NCI-H345 treated with DMSO at 0.1 percent for 48 hours (cell line): ENCODE measurements at regions not wholly inside any gene's neighbourhood (a gene's known extent, or its start where the extent isn't known, plus 50 kb on each side); places are given as distances from the start of the nearest gene placed in this dataset.
"Not testable (repeated sequence)": the region's sequence is repeated elsewhere in the genome, so short reads cannot be mapped to it uniquely, and the experiment has no call there.

Experiments used
- DNase-seq: peaks from one replicate; lab custom pipeline; 2025; ENCODE audit not compliant: unreplicated experiment; lab: John Stamatoyannopoulos, UW

DNA sequence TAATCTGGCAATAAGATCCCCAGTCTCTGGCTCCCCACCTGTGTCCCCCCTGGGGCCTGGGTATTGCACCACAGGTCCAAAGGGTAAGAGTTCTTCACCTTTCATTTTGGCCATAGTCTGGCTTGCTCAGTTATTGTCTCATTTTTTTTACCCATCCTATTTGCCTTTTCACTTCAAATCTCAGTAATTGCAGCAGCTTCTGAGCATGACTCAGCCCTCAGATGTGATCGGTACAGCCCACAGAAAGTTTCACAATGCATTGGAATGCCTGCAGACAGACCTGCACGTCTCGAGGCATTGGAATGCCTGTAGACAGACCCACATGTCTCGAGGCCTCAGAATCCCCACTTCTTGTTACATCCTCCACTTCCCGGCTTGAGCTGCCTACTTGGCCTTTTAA is 173.6 kb downstream of the NUFIP1 start:
- DNase-seq: no peak

DNA sequence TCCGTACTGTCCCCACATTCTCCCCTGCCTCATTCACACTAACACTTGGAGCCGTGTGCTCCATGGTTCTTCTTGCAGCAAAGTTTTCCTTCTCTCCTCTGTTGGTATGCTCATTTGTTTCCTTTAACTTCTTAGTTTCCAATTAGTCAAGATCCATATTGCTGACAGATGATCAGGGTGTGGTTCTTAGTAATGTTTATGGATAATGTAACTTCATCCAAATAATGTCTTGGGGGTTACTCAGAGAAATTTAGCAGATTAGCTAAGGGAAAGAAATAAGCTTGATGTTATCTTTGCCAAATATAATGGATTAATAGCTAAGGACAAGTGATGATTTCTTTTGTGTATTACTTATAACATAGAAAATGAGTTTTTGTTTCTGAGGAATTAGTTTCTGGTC is 174.4 kb downstream of the NUFIP1 start:
- DNase-seq: no peak

DNA sequence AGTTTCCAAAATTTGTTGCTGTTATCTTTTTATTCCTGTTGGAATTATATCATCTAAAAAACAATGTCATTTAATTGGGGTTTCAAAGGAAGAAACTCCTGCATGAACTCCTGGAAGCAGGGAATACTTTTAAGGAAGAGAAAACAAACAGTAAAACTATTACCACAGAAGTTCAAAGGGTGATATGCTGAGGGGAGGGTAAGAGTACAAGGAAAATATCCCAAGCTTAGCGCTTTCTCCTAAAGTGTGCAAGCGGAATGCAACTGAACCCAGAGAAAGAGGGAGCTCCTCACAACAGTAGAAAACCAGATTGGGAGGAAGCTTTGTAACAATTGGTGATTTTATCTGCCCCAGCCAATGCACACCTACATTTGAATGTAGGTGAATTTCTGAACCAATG is 175.1 kb downstream of the NUFIP1 start:
- no peak for DNase-seq

DNA sequence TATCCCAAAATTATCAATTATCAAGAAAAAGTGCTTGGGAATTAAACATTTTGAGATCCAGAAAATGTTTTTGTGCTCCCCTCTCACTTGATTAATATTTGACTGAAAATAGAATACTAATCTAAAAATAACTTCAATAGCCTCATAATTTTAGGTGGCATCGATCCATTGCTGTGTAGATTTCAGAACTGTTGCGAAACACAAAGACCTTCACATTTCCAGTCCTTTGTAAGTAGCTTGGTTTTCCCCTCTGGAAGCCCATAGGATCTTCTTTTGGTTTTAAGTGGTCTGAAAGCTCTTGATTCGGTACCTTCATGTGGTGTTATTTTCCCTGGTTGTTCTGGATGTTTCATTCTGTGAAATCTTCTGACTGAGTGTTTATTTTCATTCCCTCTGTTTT is 176.5 kb downstream of the NUFIP1 start:
- DNase-seq: no peak

DNA sequence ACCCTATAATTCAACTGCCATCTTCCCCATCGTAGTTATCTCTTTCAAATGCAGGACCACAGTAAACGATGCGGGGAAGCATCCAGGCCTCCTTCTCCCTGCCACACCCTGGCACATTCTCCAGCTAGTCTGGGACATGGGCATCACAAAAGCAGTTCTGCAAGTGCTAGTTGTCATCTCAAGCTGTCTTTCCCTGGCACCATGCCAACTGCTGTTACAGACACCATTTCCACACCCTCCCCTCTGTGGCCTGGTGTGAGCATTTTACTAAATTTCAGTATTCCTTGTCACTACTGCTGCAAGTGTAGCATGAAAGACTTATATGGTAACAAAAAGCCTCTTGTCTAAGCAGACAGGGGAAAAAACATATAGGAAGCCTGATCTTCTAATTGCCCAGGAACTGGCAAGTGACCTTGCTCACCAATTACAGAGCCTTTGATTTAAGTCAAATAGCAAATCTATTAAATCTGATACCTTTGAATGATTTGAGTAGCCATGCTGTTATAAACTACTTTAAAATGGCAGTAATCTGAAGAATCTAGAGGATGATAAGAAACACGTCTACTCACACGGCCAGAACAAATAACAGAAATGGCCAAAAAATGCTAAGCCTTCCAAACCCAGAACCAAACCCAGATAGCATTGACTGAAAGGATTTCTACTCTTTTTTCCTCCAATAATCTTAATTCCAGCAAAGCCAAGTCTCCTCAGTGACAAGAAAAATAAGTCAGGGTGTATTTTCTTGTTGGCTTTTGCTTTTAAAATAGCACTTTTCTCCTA is 179.0 kb downstream of the NUFIP1 start:
- DNase-seq: peak; percentile 47

DNA sequence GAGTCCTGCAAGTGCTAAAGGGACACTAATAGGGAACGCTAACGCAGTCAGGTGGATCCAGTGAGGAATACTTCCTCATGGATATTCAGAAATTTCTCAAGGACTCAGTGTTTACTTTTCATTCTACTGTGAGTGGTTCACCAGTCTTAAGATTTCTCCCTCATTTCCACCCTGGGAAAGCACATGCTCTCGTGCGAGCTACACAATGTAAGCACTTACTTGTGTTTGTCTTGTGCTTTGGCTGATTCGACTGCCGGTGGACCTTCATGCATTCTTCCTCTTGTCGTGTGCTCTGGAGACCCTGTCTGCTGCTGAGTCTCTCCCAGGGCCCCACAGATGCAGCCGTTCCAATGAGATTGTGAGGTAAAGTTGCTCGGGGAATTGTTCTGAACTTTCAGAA is 180.1 kb downstream of the NUFIP1 start:
- no peak for DNase-seq

DNA sequence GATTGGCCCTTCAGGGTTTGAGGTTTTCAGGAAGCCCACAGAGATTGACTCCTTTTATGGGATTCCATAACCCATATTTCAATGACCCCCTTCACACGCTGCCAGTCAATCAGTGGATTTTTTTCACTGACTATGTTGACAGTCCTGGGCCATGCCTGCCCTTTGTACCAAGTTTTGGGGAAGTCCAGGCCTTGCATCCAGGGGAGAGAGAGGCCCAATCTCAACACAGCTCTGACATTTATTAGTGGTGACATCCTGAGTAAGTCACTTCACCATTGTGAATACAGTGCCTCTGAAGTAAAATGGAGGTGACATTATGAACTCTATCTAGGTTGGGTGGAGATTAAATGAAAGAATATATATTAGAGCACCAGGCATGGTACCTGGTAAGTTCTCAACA is 181.1 kb downstream of the NUFIP1 start:
- no peak for DNase-seq

DNA sequence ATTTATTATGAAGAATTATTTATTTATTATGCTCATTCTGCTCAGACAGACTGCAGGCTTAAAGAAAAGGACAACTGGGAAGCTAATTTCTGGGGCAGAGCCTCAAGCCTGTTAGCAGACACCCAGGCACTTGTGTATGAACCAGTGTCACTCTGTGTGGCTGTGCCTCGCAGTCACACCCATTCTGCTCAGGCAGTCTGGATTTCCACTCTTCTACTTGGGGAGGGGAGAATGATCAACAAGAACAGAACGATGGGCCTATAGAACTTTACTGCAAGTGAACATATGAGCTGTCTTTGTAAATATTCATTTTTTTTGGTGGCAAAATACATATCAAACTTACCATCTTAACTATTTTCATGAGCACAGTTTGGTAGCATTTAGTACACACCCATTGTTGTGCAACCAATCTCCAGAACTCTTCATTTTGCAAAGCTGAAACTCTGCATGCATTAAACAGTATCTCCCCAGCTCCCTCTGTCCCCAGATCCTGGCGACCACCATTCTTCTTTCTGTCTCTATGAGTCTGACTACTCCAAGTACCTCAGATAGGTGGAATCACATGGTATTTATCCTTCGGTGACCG is 181.7 kb downstream of the NUFIP1 start:
- DNase-seq: no peak

DNA sequence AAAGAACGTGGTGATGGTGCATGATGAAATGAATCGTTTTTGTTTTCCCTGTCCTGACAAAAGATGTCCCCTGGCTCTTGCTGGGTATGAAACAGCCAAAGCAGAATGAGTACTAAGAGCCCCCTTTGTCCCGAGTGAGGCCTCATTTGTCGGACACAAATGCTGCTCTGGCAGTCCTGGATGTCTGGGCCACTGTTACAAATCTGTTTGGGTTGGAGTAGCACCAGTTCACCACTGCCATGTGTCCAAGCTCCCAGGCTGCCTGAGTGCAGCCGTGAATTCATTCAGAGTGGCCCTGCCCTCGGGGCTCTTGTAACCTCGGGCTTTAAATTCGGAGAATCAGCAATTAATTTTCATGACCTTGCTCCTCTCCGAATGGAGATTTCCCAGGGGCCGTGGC is 182.4 kb downstream of the NUFIP1 start:
- no peak for DNase-seq

DNA sequence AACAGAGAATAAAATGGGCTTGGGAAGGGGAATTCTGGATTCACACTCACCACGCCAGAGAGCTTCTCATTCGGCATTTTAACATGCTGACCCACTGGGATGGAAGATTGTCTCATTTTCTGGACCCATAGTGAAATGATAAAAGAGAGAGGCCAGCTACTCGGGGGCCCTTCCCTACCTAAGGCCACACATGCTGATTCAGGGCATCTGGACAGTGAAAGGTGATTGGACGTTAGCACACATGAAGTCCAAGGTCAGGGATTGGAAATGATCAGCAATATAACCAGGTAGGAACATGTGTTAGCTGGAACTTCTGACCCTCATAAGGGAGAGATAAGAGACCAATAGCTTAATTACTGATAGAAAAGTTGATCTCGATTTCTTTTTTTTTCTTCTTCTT is 183.7 kb downstream of the NUFIP1 start:
- no peak for DNase-seq

DNA sequence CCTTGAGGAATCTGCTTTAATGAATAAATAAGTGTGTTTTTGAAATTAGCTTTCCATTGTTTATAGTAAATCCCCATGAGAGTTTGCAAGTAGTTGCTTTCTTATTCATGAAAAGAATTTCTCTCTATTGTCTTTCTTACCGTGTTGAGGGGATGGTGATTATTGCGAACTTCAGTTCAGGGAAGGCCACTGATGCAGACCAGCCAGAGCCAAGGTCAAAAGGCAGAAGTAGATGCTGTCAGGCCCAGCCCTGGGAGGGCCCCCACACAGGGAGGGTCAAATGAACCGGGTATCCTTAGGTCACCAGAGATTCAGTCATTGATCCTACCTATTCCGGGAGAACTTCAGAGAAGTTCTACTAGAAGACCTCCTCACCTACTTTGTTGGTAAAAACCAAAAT is 185.9 kb downstream of the NUFIP1 start:
- DNase-seq: no peak

DNA sequence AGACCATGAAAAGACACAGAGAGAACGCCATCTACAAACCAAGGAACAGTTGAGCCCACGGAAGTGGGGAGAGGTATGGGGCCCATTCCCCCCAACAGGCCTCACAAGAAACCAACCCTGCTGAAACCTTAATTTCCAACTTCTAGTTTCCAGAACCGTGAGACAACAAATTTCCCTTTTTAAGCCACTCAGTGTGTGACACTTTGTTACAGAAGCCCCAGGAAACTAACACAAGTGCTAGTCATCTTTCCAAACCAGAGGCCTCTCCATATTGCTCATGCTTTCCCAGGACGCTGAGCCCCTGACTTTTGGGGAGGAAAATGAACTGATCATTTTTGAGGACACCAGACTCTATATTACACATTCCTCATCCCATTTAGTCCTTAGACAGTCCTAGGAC is 186.8 kb downstream of the NUFIP1 start:
- no peak for DNase-seq

DNA sequence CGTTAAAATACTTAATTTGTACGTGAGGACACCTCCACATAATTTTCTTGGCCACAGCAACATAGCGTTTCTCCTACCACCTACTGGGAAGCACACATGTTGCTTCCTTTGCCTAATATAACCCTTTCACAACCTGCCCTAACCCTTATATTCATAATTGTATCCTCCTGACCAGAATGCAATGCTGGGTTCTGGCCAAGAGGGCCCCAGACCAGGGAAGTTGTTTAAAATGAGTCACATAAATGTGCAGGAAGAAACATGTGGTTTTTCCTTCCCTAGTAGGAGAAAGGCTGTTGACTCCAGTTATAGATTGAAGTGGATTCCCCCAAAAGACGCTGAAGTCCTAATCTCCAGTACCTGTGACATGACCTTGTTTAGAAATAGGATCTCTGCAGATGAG is 187.3 kb downstream of the NUFIP1 start:
- no peak for DNase-seq

DNA sequence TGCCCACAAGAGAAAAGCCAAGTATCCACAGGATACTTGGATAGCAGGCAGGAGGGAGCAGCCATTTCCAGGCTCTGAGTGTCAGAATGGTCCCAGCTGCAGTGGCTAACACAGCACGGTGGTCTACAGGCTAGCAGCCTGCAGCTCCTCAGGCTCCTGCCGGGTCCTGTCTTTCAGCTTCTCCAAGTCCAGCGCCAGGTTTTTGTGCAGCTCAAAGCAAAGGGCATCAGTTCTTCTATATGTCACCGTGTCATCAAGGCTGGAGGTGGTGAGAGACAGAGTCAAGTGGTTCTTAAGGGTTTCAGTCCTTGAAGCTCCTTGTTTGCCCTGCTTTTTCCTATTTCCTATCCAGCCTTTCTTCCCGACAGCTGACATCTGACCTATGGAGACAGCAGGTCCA is 188.6 kb downstream of the NUFIP1 start:
- DNase-seq: no peak

DNA sequence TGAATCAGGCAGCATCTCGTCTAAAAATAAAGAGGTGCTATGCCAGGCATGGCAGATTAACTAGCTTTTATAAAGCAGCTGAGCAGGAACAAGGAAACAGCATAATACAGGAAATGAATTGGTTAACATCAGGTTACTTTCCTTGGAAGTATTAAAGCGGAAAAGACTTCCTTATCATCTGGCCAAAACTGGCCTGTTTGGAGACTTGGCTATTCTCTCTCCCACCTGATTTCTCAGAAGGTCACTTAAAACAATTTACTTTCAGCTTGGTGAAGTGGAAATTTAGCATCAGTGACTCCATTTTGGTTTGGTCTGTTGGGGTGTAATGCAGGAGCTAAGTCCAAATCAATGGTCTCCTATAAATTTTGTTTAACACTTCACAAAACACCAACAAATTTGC is 191.6 kb downstream of the NUFIP1 start:
- no peak for DNase-seq

DNA sequence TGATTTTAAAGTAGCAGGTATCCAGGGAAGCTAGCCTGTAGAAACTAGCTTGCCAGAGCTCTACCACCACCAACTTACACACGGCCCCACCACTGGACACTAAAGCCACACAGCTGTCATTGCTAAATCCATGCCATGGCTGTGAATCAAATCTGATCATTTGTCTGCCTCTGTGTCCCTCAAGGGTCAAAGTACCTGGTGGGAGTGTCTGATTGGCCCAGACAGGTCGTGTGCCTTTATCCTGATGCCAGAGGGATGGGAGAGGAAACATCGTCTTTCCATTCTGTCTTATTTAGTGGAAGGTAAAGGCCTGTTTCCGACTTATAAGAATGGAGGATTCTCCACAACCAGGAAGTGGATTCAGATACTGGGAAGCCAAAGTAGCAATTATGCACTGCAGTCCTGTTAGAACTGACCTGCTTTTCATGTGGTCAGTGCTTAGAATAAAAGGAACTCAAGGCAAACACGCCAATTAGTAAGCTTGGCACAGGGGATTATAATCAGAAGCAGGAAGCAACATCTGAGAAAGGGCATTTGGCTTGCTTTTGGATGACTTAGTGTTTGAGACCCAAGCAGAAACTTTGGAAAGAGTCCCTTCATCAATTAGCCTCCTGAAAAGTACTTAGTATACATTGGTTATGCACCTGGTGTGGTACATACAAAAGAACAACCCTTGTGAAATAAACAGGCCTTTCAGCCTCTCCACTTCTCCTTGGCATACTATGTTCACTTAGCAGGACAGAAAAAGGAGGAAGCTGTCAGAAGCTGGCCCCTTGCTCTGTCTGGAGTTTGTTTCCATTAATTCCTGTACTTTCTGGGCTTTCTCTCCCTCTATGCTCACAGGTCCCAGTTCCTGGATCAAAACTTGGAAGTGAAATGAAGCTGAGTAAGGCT is 192.4 kb downstream of the NUFIP1 start:
- no peak for DNase-seq

DNA sequence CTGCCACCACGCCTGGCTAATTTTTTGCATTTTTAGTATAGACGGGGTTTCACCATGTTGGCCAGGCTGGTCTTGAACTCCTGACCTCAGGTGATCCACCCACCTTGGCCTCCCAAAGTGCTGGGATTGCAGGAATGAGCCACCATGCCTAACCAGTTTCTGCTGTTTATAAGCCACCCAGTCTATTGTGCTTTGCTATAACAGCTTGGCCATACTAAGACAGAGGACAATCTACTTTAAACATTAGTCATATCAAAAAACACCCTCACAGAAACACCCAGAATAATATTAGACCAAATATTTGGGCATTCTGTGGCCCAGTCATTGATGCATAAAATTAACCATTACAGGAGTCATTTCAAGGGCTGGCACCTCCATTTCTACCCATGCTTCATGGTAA is 193.2 kb downstream of the NUFIP1 start:
- DNase-seq: not testable (repeated sequence)

DNA sequence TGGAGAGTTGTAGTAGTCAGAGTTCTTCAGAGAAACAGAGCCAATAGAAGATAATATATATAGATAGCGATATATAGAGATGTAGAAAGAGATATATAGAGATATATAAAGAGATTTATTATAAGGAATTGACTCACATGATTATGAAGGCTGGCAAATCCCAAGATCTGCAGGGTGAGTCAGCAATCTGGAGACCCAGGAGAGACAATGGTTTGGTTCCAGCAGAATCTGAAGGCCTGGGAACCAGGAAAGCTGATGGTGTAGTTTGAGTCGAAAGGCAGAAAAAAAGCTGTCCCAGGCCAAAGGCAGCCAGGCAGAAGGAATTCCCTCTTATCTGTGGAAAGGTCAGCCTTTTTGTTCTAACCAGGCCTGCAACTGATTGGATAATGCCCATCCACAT is 194.1 kb downstream of the NUFIP1 start:
- DNase-seq: no peak

DNA sequence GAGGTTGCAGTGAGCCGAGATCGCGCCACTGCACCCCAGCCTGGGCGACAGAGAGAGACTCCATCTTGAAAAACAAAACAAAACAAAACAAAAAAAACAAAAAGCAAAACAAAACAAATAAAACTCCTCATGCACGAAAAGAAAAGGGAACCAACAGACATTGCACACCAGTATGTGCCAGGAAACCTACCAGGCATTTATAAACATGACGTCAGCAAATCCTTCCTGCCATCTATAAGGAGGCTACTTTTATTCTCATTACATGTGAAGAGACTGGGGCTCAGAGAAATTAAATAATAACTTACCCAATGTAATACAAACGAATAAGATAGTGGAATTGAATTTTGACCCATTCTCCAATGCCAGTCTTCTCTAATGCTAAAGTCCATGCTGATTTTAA is 197.2 kb downstream of the NUFIP1 start:
- no peak for DNase-seq

DNA sequence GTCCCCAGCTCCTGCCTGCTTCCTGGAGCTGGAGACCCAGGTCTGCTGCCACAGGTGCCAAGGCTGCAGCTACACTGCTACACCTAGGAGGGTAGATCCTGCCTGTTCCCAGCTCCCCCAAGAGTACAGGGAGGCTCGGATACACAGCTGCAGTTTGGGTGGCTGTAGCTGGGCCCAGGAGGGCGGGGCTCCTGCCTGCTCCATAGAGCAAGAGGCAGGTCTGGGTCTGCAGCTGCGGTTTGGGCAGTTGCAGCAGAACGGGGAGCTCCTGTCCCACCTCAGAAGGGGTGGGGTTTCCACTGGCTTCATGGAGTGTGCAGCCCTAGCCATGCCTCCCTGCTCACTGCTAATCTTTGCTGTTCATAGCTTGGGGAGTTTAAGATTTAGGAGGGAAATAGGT is 199.0 kb downstream of the NUFIP1 start:
- no peak for DNase-seq

DNA sequence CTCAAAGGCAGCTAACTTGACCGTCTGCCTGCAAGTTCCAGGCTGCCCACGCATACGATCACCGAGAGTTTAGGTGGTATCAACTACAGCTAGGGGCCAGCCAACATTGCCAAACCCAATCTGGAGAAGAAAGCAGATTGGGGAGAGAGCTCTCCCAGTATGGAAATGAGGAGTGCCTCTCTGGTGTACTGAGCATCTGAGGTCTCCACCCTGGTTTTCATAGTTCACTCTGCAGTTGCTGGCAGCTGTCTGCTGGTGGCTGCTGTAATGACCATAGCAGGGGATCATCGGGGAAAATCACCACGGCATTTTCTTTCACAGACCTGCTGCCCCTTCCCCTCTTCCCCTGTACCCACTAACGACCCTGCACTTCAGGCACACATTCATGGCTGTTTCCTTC is 201.7 kb downstream of the NUFIP1 start:
- DNase-seq: no peak

DNA sequence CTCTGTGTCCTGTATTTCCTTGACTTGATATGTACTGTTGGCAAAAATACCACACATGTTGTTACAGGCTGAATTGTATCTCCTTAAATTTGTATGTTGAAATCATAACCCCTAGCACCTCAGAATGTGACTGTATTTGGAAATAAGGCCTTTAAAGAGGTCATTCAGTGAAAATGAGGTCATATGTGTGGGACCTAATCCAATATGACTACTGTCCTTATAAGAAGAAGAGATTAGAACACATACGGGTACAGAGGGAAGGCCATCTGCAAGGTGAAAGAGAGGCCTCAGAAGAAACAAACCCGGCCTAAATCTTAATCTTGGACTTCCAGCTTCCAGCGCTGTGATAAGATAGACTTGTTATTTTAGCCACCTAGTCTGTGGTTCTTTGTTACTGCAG is 202.5 kb downstream of the NUFIP1 start:
- no peak for DNase-seq
